Upper lobe of right lung (tissue), 1 donor: ENCODE measurements at regions not wholly inside any gene's neighbourhood (a gene's known extent, or its start where the extent isn't known, plus 50 kb on each side); places are given as distances from the start of the nearest gene placed in this dataset.
A peak's percentile ranks its signal among the peaks of the same experiment; 100 is the strongest.

Source experiments
- ATAC-seq: fragments of 200-7000 bp; cut with Tn5 transposase; one replicate; pipeline ENCODE4 v1.9.1; 2020; ENCODE audit warnings: mild to moderate bottlenecking, moderate library complexity
- DNase-seq: peaks from one replicate; pipeline ENCODE4 v3.0.0-alpha.2; 2020
- H3K27ac ChIP-seq: fragments of 200-600 bp; one replicate; pipeline ENCODE4 v1.8.0; 2022
- H3K27me3 ChIP-seq: fragments of 200-600 bp; one replicate; pipeline ENCODE4 v1.8.0; 2022; ENCODE audit warnings: mild to moderate bottlenecking
- H3K36me3 ChIP-seq: fragments of 200-600 bp; one replicate; pipeline ENCODE4 v1.8.0; 2022
- H3K4me1 ChIP-seq: fragments of 200-600 bp; one replicate; pipeline ENCODE4 v1.8.0; 2022
- H3K4me3 ChIP-seq: fragments of 200-600 bp; one replicate; pipeline ENCODE4 v1.8.0; 2022; ENCODE audit warnings: mild to moderate bottlenecking
- H3K9me3 ChIP-seq: fragments of 200-600 bp; one replicate; pipeline ENCODE4 v1.8.0; 2022
- CTCF ChIP-seq: fragments of 200-600 bp; IDR thresholded peaks from one replicate; pipeline ENCODE4 v1.8.0; 2022; ENCODE audit warnings: antibody characterized with exemption
- intact Hi-C: fragments of 100-400 bp; cut with DNase I; formaldehyde crosslinking; loops from one replicate; pipeline ENCODE4 v1.11.0; 2022
- donor health status: DM: no; HTN: yes; CAD: no; lungs with severe emphysema.

DNA sequence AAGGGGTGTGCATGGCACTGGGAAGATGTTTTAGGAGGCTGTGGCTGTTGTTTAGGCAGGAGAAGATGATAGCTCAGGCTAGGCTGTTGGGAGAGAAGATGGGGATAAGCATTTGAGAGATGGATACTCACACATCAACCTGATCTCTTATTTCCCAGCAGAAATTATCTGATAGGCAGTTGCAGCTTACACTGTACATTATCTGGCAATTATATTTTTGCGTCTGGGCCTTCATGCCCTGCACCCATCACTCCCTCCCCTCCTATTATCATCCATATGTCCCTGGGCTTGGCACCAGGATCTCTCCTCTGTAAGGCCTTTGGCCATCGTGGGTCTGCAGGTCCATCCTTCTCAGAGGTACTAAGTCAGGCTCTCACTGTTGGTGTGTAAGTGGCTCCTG lies 401.0 kb upstream of the EEF2KMT start:
- Histone ChIP-seq H3K27ac (no peak overlapping the region), H3K4me1 (no peaks in the 10 kb centered on the region), H3K27me3 (no peaks in the 10 kb centered on the region), H3K4me3 (no peak overlapping the region), H3K9me3 (no peaks in the 10 kb centered on the region), H3K36me3 (no peaks in the 10 kb centered on the region)
- ATAC-seq (no peak), DNase-seq (no peak)
- no peak for TF ChIP-seq CTCF
- intact Hi-C loops: no loop called here

GRCh38 chr16:5496013-5496412 lies 398.4 kb upstream of the EEF2KMT start:
- ATAC-seq (no peak), DNase-seq (no peak)
- H3K9me3 ChIP-seq: no peaks in the 10 kb centered on the region
- no peaks in the 10 kb centered on the region for H3K27me3 ChIP-seq
- H3K4me1 ChIP-seq: no peaks in the 10 kb centered on the region
- H3K36me3 ChIP-seq: no peaks in the 10 kb centered on the region
- no peak for TF ChIP-seq CTCF
- H3K27ac ChIP-seq: no peak overlapping the region
- no peak overlapping the region for H3K4me3 ChIP-seq
- intact Hi-C loops: no loop called here

- Histone ChIP-seq H3K36me3 (no peaks in the 10 kb centered on the region), H3K27ac (no peak overlapping the region), H3K27me3 (no peaks in the 10 kb centered on the region), H3K9me3 (no peaks in the 10 kb centered on the region), H3K4me3 (no peak overlapping the region), H3K4me1 (no peaks in the 10 kb centered on the region)
- ATAC-seq: peak; percentile 55
- intact Hi-C loops: no loop called here
- TF ChIP-seq CTCF: peak; percentile 56
- peak; percentile 69 for DNase-seq
Measured at GRCh38 chr16:5490499-5490898, 392.9 kb upstream of the EEF2KMT start.

GRCh38 chr16:5488581-5488980 lies 391.0 kb upstream of the EEF2KMT start:
- Histone ChIP-seq H3K36me3 (no peaks in the 10 kb centered on the region), H3K4me1 (no peaks in the 10 kb centered on the region), H3K9me3 (no peaks in the 10 kb centered on the region), H3K27me3 (no peaks in the 10 kb centered on the region), H3K27ac (no peak overlapping the region), H3K4me3 (no peak overlapping the region)
- no peak for TF ChIP-seq CTCF
- intact Hi-C loops: no loop called here
- no peak for ATAC-seq
- no peak for DNase-seq

DNA sequence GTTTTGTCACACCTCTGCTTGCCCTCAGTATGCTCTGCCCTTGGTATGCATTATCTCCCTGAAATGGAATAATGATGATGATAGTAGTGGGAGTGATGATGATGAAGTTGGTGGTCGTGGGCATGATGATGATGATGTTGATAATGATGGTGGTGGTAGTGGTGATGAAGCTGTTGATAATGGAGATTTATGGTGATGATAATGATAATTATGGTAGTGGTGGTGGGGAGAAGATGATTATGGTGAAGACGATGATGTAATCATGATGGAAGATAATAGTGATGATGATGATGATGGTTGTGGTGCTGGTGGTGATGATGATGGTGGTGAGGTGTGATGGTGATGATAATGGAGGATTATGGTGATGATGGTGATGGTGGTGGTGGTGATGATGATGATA lies 390.1 kb upstream of the EEF2KMT start:
- Histone ChIP-seq H3K9me3 (no peaks in the 10 kb centered on the region), H3K27ac (no peak overlapping the region), H3K27me3 (no peaks in the 10 kb centered on the region), H3K36me3 (no peaks in the 10 kb centered on the region), H3K4me1 (no peaks in the 10 kb centered on the region), H3K4me3 (no peak overlapping the region)
- no peak for DNase-seq
- TF ChIP-seq CTCF: no peak
- intact Hi-C loops: no loop called here
- ATAC-seq: no peak

- no peaks in the 10 kb centered on the region for H3K4me1 ChIP-seq
- TF ChIP-seq CTCF: no peak
- intact Hi-C loops: no loop called here
- no peak overlapping the region for H3K4me3 ChIP-seq
- H3K27ac ChIP-seq: no peak overlapping the region
- H3K36me3 ChIP-seq: no peaks in the 10 kb centered on the region
- H3K9me3 ChIP-seq: no peaks in the 10 kb centered on the region
- DNase-seq (no peak), ATAC-seq (no peak)
- H3K27me3 ChIP-seq: no peaks in the 10 kb centered on the region
Measured at GRCh38 chr16:5482256-5482655, 384.7 kb upstream of the EEF2KMT start.
